K562 (cell line): ENCODE measurements at regions not wholly inside any gene's neighbourhood (a gene's known extent, or its start where the extent isn't known, plus 50 kb on each side); places are given as distances from the start of the nearest gene placed in this dataset.

Source experiments
- ATAC-seq: fragments of 200-7000 bp; cut with Tn5 transposase; 3 replicates; pipeline ENCODE4 v1.9.1; 2020; ENCODE audit warnings: moderate library complexity
- BruUV-seq: library from RNA; stranded (reverse); fragments of 400-500 nt; replicated peaks from 2 replicates; lab custom pipeline; 2021; lab: Mats Ljungman, UMichigan
- CTCF ChIA-PET: fragments of 300-600 bp; formaldehyde crosslinking; extraction: SDS; loops from one replicate; lab custom pipeline; 2021; ENCODE audit warnings: low intra/inter-chr PET ratio; lab: Yijun Ruan, JAX
- POLR2A ChIA-PET: fragments of 300-600, 350-650 bp; sonication (Branson Sonifier 250); formaldehyde crosslinking; extraction: SDS; loops from one replicate; lab custom pipeline; 2021; ENCODE audit warnings: antibody characterized with exemption, inconsistent platforms; lab: Yijun Ruan, JAX
- DNase-seq, 4 experiments: peaks; one replicate each; pipeline versions ENCODE4 v3.0.0 to v3.0.0-alpha.2; 2011 to 2018; ENCODE audit warnings: low spot score in 3 of 4, mixed read lengths in 3 of 4; ENCODE audit errors: extremely low read depth in 1 of 4
- FAIRE-seq: peaks from 2 replicates; lab custom pipeline; 2011; peaks lifted over from hg19 to GRCh38; lab: Jason Lieb, UNC
- H2AFZ ChIP-seq: 2 replicates; pipeline ENCODE4 v1.6.0; 2011; ENCODE audit warnings: low read depth, low read length, control low read depth, inconsistent platforms
- H3K27ac ChIP-seq: fragments of 200-600 bp; 3 replicates; pipeline ENCODE4 v1.8.0; 2011; ENCODE audit warnings: low read depth, mild to moderate bottlenecking, control low read depth, inconsistent platforms, low read length, moderate library complexity, mixed read lengths; ENCODE audit errors: extremely low read depth
- H3K27me3 ChIP-seq, 2 experiments: fragments of 300-600 bp in 1 of 2; 2 replicates in 1 of 2; 3 replicates in 1 of 2; pipeline versions ENCODE4 v1.6.0 to v1.8.0; 2011; ENCODE audit warnings: inconsistent platforms in 2 of 2, low read length in 2 of 2, mild to moderate bottlenecking in 1 of 2, mixed read lengths in 1 of 2, moderate library complexity in 1 of 2; ENCODE audit not compliant: control insufficient read depth in 2 of 2, insufficient read depth in 2 of 2
- H3K36me3 ChIP-seq: fragments of 300-600 bp; 3 replicates; pipeline ENCODE4 v1.8.0; 2011; ENCODE audit warnings: mild to moderate bottlenecking, low read length, inconsistent platforms; ENCODE audit not compliant: control insufficient read depth, insufficient read depth
- H3K4me1 ChIP-seq, 2 experiments: fragments of 200-600 bp in 1 of 2; replicated peaks in 1 of 2; 2 replicates in 1 of 2; 3 replicates in 1 of 2; pipeline versions ENCODE4 v1.5.1 to v1.8.0; 2011; ENCODE audit warnings: inconsistent platforms in 2 of 2, low read length in 2 of 2, mild to moderate bottlenecking in 1 of 2, mixed read lengths in 1 of 2, moderate library complexity in 1 of 2; ENCODE audit not compliant: control insufficient read depth in 2 of 2, insufficient read depth in 2 of 2
- H3K4me2 ChIP-seq: 2 replicates; pipeline ENCODE4 v1.6.1; 2011; ENCODE audit warnings: low read length, control low read depth, inconsistent platforms, mixed read lengths; ENCODE audit not compliant: insufficient read depth
- H3K4me3 ChIP-seq: fragments of 200-600 bp; sonication (generic), shearing (Covaris generic); 2 replicates; pipeline ENCODE4 v1.5.1; 2016; ENCODE audit warnings: control low read depth, inconsistent platforms
- H3K79me2 ChIP-seq: fragments of 200-600 bp; 3 replicates; pipeline ENCODE4 v1.8.0; 2011; ENCODE audit warnings: low read length, inconsistent platforms; ENCODE audit not compliant: control insufficient read depth, insufficient read depth
- H3K9ac ChIP-seq, 2 experiments: 2 replicates each; pipeline versions ENCODE4 v1.6.0 to v1.6.1; 2011; ENCODE audit warnings: low read depth in 2 of 2, low read length in 2 of 2, control low read depth in 1 of 2, inconsistent platforms in 1 of 2, mild to moderate bottlenecking in 1 of 2, mixed read lengths in 1 of 2; ENCODE audit not compliant: insufficient read depth in 1 of 2
- H3K9me1 ChIP-seq: one replicate; pipeline ENCODE4 v1.6.0; 2011; ENCODE audit warnings: inconsistent platforms, mild to moderate bottlenecking, low read length, moderate library complexity; ENCODE audit not compliant: control insufficient read depth, insufficient read depth
- H3K9me3 ChIP-seq: replicated peaks from 2 replicates; pipeline ENCODE4 v1.5.1; 2011; ENCODE audit warnings: low read depth, low read length, inconsistent platforms; ENCODE audit not compliant: control insufficient read depth, insufficient read depth
- H4K20me1 ChIP-seq: replicated peaks from 2 replicates; pipeline ENCODE4 v1.6.1; 2011; ENCODE audit warnings: low read length, inconsistent platforms, mixed read lengths; ENCODE audit not compliant: control insufficient read depth, insufficient read depth
- CBX3 ChIP-seq, 2 experiments: IDR thresholded peaks; 1 replicate in 1 of 2; 2 replicates in 1 of 2; pipeline ENCODE4 v1.6.1; 2012; ENCODE audit warnings: inconsistent platforms in 2 of 2, low read length in 2 of 2, borderline replicate concordance in 1 of 2, control low read depth in 1 of 2
- CCNT2 ChIP-seq: IDR thresholded peaks from 2 replicates; pipeline ENCODE4 v1.6.1; 2011; ENCODE audit warnings: borderline replicate concordance, low read depth, mild to moderate bottlenecking, moderate library complexity, mixed read lengths, low read length; ENCODE audit not compliant: insufficient read length; ENCODE audit errors: extremely low read depth
- LCOR ChIP-seq: sonication (generic); formaldehyde crosslinking; IDR thresholded peaks from 2 replicates; pipeline ENCODE4 v1.8.0; 2022; ENCODE audit warnings: mild to moderate bottlenecking, missing genetic modification reagents
- POLR3G ChIP-seq: IDR thresholded peaks from 2 replicates; pipeline ENCODE4 v1.6.1; 2011; ENCODE audit not compliant: insufficient read length, insufficient replicate concordance; ENCODE audit errors: extremely low read depth
- SMARCE1 ChIP-seq: fragments of 450-650 bp; IDR thresholded peaks from 2 replicates; pipeline ENCODE4 v1.7.1; 2016; ENCODE audit warnings: mild to moderate bottlenecking
- TCFL5 ChIP-seq: fragments of 250-450 bp; sonication (Bioruptor Pico); conservative IDR thresholded peaks from 2 replicates; pipeline ENCODE4 v1.6.1; 2021; ENCODE audit warnings: mild to moderate bottlenecking, moderate library complexity, matching md5 sums
- ZNF140 ChIP-seq: fragments of 250-450 bp; sonication (Bioruptor Pico); IDR thresholded peaks from 2 replicates; pipeline ENCODE4 v1.8.0; 2021; ENCODE audit warnings: moderate library complexity, mild to moderate bottlenecking, inconsistent platforms
- ZNF217 ChIP-seq: sonication (generic); formaldehyde crosslinking; IDR thresholded peaks from 2 replicates; pipeline ENCODE4 v1.8.0; 2022; ENCODE audit warnings: mild to moderate bottlenecking, missing genetic modification reagents
- WGBS: fragments of 100-300 bp; shearing (Covaris generic); methylation state at CpG from one replicate; pipeline ENCODE4 v1.1.6; 2016; ENCODE audit warnings: low coverage, mixed read lengths; ENCODE audit not compliant: insufficient coverage; ENCODE audit errors: missing lambda C conversion rate; 5-methylcytosine and 5-hydroxymethylcytosine counted together
- in situ Hi-C: fragments of 300-500 bp; cut with MboI; formaldehyde crosslinking; loops from 4 replicates; pipeline ENCODE4 v1.15.0; 2018; ENCODE audit warnings: inconsistent platforms, mixed read lengths
- intact Hi-C: fragments of 100-400 bp; cut with micrococcal nuclease; formaldehyde crosslinking; loops from 2 replicates; pipeline ENCODE4 v1.14.2; 2022
- TF ChIP-seq, protein P1 (sequence below): fragments of 450-650 bp; IDR thresholded peaks from 2 replicates; pipeline ENCODE4 v1.6.1; 2017; ENCODE audit warnings: antibody characterized with exemption, mild to moderate bottlenecking
- TF ChIP-seq, protein P2 (sequence below): IDR thresholded peaks from 3 replicates; pipeline ENCODE4 v1.6.1; 2011; ENCODE audit warnings: borderline replicate concordance, mild to moderate bottlenecking, moderate library complexity; ENCODE audit not compliant: insufficient read length; ENCODE audit errors: extremely low read depth

DNA sequence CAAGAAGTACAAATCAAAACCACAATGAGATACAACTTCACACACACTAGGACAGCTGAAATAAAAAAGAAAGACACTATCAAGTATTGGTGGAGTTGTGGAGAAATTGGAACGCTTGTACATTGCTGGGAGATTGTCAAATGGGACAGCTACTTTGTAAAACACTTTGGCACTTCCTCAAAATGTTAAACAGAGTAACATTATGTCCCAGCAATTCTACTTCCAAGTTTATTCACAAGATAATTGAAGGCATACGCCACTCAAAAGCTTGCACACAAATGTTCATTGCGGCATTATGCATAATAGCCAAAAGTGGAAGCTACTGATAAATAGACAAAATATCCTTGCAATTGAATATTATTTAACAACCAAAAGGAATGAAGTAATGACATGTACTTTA, 199.9 kb upstream of the KCNK2 start:
- DNase-seq (no peak), FAIRE-seq (no peak), ATAC-seq (no peak)
- no TSS peak for BruUV-seq
- POLR2A ChIA-PET, result no interaction called here
- no peak overlapping the region for H3K4me2 ChIP-seq
- no peaks in the 10 kb centered on the region for H3K27me3 ChIP-seq
- no peak overlapping the region for H3K27ac ChIP-seq
- no peak overlapping the region for H3K9ac ChIP-seq
- intact Hi-C loops, result no loop called here
- H2AFZ ChIP-seq, result no peak overlapping the region
- H3K9me1 ChIP-seq, result no peaks in the 10 kb centered on the region
- no peaks in the 10 kb centered on the region for H3K9me3 ChIP-seq
- no peak overlapping the region for H3K4me3 ChIP-seq
- no peaks in the 10 kb centered on the region for H3K79me2 ChIP-seq
- CTCF ChIA-PET, result no interaction called here
- in situ Hi-C loops, result no loop called here
- 20% methylated on average over 3 of the region's 3 CpGs for WGBS
- H3K36me3 ChIP-seq, result no peaks in the 10 kb centered on the region
- no peaks in the 10 kb centered on the region for H3K4me1 ChIP-seq
- no peaks in the 10 kb centered on the region for H4K20me1 ChIP-seq
- TF ChIP-seq, protein P1, sequence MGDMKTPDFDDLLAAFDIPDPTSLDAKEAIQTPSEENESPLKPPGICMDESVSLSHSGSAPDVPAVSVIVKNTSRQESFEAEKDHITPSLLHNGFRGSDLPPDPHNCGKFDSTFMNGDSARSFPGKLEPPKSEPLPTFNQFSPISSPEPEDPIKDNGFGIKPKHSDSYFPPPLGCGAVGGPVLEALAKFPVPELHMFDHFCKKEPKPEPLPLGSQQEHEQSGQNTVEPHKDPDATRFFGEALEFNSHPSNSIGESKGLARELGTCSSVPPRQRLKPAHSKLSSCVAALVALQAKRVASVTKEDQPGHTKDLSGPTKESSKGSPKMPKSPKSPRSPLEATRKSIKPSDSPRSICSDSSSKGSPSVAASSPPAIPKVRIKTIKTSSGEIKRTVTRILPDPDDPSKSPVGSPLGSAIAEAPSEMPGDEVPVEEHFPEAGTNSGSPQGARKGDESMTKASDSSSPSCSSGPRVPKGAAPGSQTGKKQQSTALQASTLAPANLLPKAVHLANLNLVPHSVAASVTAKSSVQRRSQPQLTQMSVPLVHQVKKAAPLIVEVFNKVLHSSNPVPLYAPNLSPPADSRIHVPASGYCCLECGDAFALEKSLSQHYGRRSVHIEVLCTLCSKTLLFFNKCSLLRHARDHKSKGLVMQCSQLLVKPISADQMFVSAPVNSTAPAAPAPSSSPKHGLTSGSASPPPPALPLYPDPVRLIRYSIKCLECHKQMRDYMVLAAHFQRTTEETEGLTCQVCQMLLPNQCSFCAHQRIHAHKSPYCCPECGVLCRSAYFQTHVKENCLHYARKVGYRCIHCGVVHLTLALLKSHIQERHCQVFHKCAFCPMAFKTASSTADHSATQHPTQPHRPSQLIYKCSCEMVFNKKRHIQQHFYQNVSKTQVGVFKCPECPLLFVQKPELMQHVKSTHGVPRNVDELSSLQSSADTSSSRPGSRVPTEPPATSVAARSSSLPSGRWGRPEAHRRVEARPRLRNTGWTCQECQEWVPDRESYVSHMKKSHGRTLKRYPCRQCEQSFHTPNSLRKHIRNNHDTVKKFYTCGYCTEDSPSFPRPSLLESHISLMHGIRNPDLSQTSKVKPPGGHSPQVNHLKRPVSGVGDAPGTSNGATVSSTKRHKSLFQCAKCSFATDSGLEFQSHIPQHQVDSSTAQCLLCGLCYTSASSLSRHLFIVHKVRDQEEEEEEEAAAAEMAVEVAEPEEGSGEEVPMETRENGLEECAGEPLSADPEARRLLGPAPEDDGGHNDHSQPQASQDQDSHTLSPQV, result no peak
- TF ChIP-seq CCNT2 (no peak), ZNF140 (CRISPR knock-in tag) (no peak), SMARCE1 (no peak), TCFL5 (CRISPR knock-in tag) (no peak), LCOR (CRISPR knock-in tag) (no peak), ZNF217 (CRISPR knock-in tag) (no peak), POLR3G (no peak), CBX3 (IDR thresholded peaks at IDR 0.05; ENCODE audit: borderline replicate concordance in 1 of 2, low read length in 2 of 2) (no peak)
- TF ChIP-seq, protein P2, sequence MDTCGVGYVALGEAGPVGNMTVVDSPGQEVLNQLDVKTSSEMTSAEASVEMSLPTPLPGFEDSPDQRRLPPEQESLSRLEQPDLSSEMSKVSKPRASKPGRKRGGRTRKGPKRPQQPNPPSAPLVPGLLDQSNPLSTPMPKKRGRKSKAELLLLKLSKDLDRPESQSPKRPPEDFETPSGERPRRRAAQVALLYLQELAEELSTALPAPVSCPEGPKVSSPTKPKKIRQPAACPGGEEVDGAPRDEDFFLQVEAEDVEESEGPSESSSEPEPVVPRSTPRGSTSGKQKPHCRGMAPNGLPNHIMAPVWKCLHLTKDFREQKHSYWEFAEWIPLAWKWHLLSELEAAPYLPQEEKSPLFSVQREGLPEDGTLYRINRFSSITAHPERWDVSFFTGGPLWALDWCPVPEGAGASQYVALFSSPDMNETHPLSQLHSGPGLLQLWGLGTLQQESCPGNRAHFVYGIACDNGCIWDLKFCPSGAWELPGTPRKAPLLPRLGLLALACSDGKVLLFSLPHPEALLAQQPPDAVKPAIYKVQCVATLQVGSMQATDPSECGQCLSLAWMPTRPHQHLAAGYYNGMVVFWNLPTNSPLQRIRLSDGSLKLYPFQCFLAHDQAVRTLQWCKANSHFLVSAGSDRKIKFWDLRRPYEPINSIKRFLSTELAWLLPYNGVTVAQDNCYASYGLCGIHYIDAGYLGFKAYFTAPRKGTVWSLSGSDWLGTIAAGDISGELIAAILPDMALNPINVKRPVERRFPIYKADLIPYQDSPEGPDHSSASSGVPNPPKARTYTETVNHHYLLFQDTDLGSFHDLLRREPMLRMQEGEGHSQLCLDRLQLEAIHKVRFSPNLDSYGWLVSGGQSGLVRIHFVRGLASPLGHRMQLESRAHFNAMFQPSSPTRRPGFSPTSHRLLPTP, result no peak
